GM12878 (cell line): ENCODE measurements at regions not wholly inside any gene's neighbourhood (a gene's known extent, or its start where the extent isn't known, plus 50 kb on each side); places are given as distances from the start of the nearest gene placed in this dataset.

Source experiments
- ATF2 ChIP-seq: IDR thresholded peaks from 2 replicates; pipeline ENCODE4 v1.6.1; 2012; ENCODE audit warnings: low read length, inconsistent platforms
- ATF7 ChIP-seq: fragments of 450-650 bp; IDR thresholded peaks from 2 replicates; pipeline ENCODE4 v1.6.1; 2016; ENCODE audit warnings: low read depth, mild to moderate bottlenecking
- BCL11A ChIP-seq: IDR thresholded peaks from 2 replicates; pipeline ENCODE4 v1.6.1; 2011; ENCODE audit warnings: low read depth, low read length
- BCL3 ChIP-seq: IDR thresholded peaks from 2 replicates; pipeline ENCODE4 v1.6.1; 2011; ENCODE audit warnings: borderline replicate concordance, low read depth, mild to moderate bottlenecking, moderate library complexity, low read length; ENCODE audit not compliant: insufficient read depth, poor library complexity, severe bottlenecking
- CEBPB ChIP-seq, 2 experiments: fragments of 150-350 bp in 1 of 2; IDR thresholded peaks; 2 replicates each; pipeline ENCODE4 v1.6.1; 2012 to 2014; ENCODE audit warnings: low read depth in 2 of 2, low read length in 2 of 2, borderline replicate concordance in 1 of 2, inconsistent platforms in 1 of 2
- DPF2 ChIP-seq: fragments of 450-650 bp; IDR thresholded peaks from 2 replicates; pipeline ENCODE4 v1.6.1; 2017; ENCODE audit warnings: mild to moderate bottlenecking
- EP300 ChIP-seq, 2 experiments: fragments of 150-350 bp in 1 of 2; IDR thresholded peaks; 2 replicates each; pipeline ENCODE4 v1.6.1; 2011 to 2012; ENCODE audit warnings: low read depth in 2 of 2, low read length in 2 of 2, borderline replicate concordance in 1 of 2, improper control_type of control experiment in 1 of 2, inconsistent platforms in 1 of 2; ENCODE audit not compliant: control insufficient read depth in 1 of 2
- ETV6 ChIP-seq, 2 experiments: fragments of 450-650 bp in 1 of 2; IDR thresholded peaks in 1 of 2; conservative IDR thresholded peaks in 1 of 2; 2 replicates each; pipeline ENCODE4 v1.6.1; 2014; ENCODE audit warnings: antibody characterized with exemption in 1 of 2, borderline replicate concordance in 1 of 2, low read depth in 1 of 2, mild to moderate bottlenecking in 1 of 2, moderate library complexity in 1 of 2
- JUNB ChIP-seq: IDR thresholded peaks from 2 replicates; pipeline ENCODE4 v1.6.1; 2016; ENCODE audit warnings: antibody characterized with exemption, mild to moderate bottlenecking
- PAX5 ChIP-seq: IDR thresholded peaks from 2 replicates; pipeline ENCODE4 v1.6.1; 2011; ENCODE audit warnings: low read depth, low read length, borderline replicate concordance
- POU2F2 ChIP-seq: IDR thresholded peaks from 3 replicates; pipeline ENCODE4 v1.6.1; 2011; ENCODE audit warnings: low read depth, mild to moderate bottlenecking, low read length, borderline replicate concordance
- RELB ChIP-seq: fragments of 450-650 bp; IDR thresholded peaks from 2 replicates; pipeline ENCODE4 v1.6.1; 2017; ENCODE audit warnings: low read depth, mild to moderate bottlenecking, moderate library complexity
- RFX5 ChIP-seq: IDR thresholded peaks from 2 replicates; pipeline ENCODE4 v1.6.1; 2011; ENCODE audit warnings: low read depth, low read length, improper control_type of control experiment
- SIN3A ChIP-seq: IDR thresholded peaks from 2 replicates; pipeline ENCODE4 v1.6.1; 2012; ENCODE audit warnings: low read depth, low read length, improper control_type of control experiment
- TF ChIP-seq, protein P1 (sequence below): IDR thresholded peaks from 2 replicates; pipeline ENCODE4 v1.6.1; 2012; ENCODE audit warnings: low read depth, low read length, improper control_type of control experiment
- TF ChIP-seq, protein P2 (sequence below), 3 experiments: IDR thresholded peaks in 2 of 3; conservative IDR thresholded peaks in 1 of 3; 2 replicates each; pipeline ENCODE4 v1.5.1; 2011; ENCODE audit warnings: low read depth in 3 of 3, low read length in 3 of 3, mild to moderate bottlenecking in 3 of 3, control low read depth in 2 of 3, moderate library complexity in 2 of 3, inconsistent platforms in 1 of 3, mixed read lengths in 1 of 3; ENCODE audit not compliant: control insufficient read depth in 2 of 3, insufficient read depth in 1 of 3; ENCODE audit errors: extremely low read depth in 1 of 3

DNA sequence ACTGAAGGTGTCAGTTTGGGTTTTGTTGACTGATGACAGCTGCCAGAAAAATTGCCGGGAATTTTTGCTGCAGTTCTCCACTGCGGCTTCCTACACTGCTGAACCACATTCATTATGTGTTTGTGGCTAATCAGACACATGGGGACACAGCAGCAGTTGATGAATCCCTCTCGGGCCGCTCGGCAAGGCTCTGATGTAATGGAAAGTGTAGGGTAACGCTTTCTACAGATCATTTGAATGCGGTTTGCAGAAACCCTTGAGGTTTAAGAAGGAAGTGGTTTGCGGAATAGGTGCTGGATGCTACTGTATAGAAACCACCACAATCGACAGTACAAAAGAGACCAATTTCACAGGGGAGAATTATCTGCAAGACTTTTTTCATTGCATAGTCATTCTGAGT is 138.7 kb upstream of the SASH1 start (continued):
- TF ChIP-seq RELB (peak; percentile 68), BCL11A (peak; percentile 69; the same call in 1 of the 2 replicates), SIN3A (no peak), EP300 (IDR thresholded peaks at IDR 0.05; ENCODE audit: borderline replicate concordance in 1 of 2, control insufficient read depth in 1 of 2, low read depth in 2 of 2, low read length in 2 of 2) (peak; percentile 68 to 82; a peak in 3 of 4 replicates), CEBPB (IDR thresholded peaks at IDR 0.05; ENCODE audit: borderline replicate concordance in 1 of 2, low read depth in 2 of 2, low read length in 2 of 2) (peak in 1 of 2 experiments; percentile 84; a peak in 2 of 4 replicates), DPF2 (peak; percentile 75; the same call in 1 of the 2 replicates), PAX5 (peak; percentile 85), ETV6 (conservative IDR thresholded peaks at IDR 0.05 in 1 of 2, IDR thresholded peaks at IDR 0.05 in 1 of 2; ENCODE audit: borderline replicate concordance in 1 of 2, low read depth in 1 of 2) (peak in 1 of 2 experiments; percentile 65; a peak in 1 of 4 replicates), ATF2 (peak; percentile 95), JUNB (peak; percentile 42), BCL3 (peak; percentile 48), POU2F2 (peak; percentile 85), ATF7 (peak; percentile 96), RFX5 (no peak)
- TF ChIP-seq, protein P1, sequence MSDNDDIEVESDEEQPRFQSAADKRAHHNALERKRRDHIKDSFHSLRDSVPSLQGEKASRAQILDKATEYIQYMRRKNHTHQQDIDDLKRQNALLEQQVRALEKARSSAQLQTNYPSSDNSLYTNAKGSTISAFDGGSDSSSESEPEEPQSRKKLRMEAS: no peak
- TF ChIP-seq, protein P2, sequence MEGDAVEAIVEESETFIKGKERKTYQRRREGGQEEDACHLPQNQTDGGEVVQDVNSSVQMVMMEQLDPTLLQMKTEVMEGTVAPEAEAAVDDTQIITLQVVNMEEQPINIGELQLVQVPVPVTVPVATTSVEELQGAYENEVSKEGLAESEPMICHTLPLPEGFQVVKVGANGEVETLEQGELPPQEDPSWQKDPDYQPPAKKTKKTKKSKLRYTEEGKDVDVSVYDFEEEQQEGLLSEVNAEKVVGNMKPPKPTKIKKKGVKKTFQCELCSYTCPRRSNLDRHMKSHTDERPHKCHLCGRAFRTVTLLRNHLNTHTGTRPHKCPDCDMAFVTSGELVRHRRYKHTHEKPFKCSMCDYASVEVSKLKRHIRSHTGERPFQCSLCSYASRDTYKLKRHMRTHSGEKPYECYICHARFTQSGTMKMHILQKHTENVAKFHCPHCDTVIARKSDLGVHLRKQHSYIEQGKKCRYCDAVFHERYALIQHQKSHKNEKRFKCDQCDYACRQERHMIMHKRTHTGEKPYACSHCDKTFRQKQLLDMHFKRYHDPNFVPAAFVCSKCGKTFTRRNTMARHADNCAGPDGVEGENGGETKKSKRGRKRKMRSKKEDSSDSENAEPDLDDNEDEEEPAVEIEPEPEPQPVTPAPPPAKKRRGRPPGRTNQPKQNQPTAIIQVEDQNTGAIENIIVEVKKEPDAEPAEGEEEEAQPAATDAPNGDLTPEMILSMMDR (IDR thresholded peaks at IDR 0.05 in 2 of 3, conservative IDR thresholded peaks at IDR 0.05 in 1 of 3; ENCODE audit: control insufficient read depth in 2 of 3, extremely low read depth in 1 of 3, insufficient read depth in 1 of 3, low read depth in 3 of 3, low read length in 3 of 3): no peak
